ENCODE measurements at regions not wholly inside any gene's neighbourhood (a gene's known extent, or its start where the extent isn't known, plus 50 kb on each side); places are given as distances from the start of the nearest gene placed in this dataset.

GRCh38 chr7:94740509-94740908 is 84.6 kb upstream of the SGCE start:
- Mint-ChIP-seq H3K36me3 (ENCODE audit: unreplicated experiment) (no peaks in the 10 kb centered on the region), H3K27ac (ENCODE audit: unreplicated experiment) (no peak overlapping the region), H3K9me3 (ENCODE audit: unreplicated experiment) (no peaks in the 10 kb centered on the region), H3K4me3 (ENCODE audit: unreplicated experiment) (no peak overlapping the region), H3K27me3 (ENCODE audit: unreplicated experiment) (no peaks in the 10 kb centered on the region), H3K4me1 (ENCODE audit: unreplicated experiment) (no peaks in the 10 kb centered on the region)
- DNase-seq (ENCODE audit: extremely low spot score, unreplicated experiment), result no peak
- no peak for TF ChIP-seq CTCF (IDR thresholded peaks at IDR 0.05)

- H3K4me1 Mint-ChIP-seq (ENCODE audit: unreplicated experiment), result no peaks in the 10 kb centered on the region
- H3K4me3 Mint-ChIP-seq (ENCODE audit: unreplicated experiment), result no peak overlapping the region
- H3K27me3 Mint-ChIP-seq (ENCODE audit: unreplicated experiment), result no peaks in the 10 kb centered on the region
- TF ChIP-seq CTCF (IDR thresholded peaks at IDR 0.05), result no peak
- H3K27ac Mint-ChIP-seq (ENCODE audit: unreplicated experiment), result no peak overlapping the region
- H3K36me3 Mint-ChIP-seq (ENCODE audit: unreplicated experiment), result no peaks in the 10 kb centered on the region
- no peak for DNase-seq (ENCODE audit: extremely low spot score, unreplicated experiment)
- H3K9me3 Mint-ChIP-seq (ENCODE audit: unreplicated experiment), result no peaks in the 10 kb centered on the region
These were observed 85.2 kb upstream of the SGCE start for GRCh38 chr7:94741179-94741578.

GRCh38 chr7:94748376-94748775 is 92.4 kb upstream of the SGCE start:
- DNase-seq (ENCODE audit: extremely low spot score, unreplicated experiment), result no peak
- Mint-ChIP-seq H3K4me1 (ENCODE audit: unreplicated experiment) (no peaks in the 10 kb centered on the region), H3K4me3 (ENCODE audit: unreplicated experiment) (no peak overlapping the region), H3K27me3 (ENCODE audit: unreplicated experiment) (no peaks in the 10 kb centered on the region), H3K36me3 (ENCODE audit: unreplicated experiment) (no peaks in the 10 kb centered on the region), H3K27ac (ENCODE audit: unreplicated experiment) (no peak overlapping the region), H3K9me3 (ENCODE audit: unreplicated experiment) (peaks cover 11% of the 10 kb centered on the region)
- TF ChIP-seq CTCF (IDR thresholded peaks at IDR 0.05), result no peak

GRCh38 chr7:94760446-94761100 is 104.6 kb upstream of the SGCE start:
- H3K9me3 Mint-ChIP-seq (ENCODE audit: unreplicated experiment), result peaks cover 20% of the 10 kb centered on the region

GRCh38 chr7:94761451-94761850 is 105.5 kb upstream of the SGCE start:
- Mint-ChIP-seq H3K27me3 (ENCODE audit: unreplicated experiment) (no peaks in the 10 kb centered on the region), H3K27ac (ENCODE audit: unreplicated experiment) (no peak overlapping the region), H3K36me3 (ENCODE audit: unreplicated experiment) (no peaks in the 10 kb centered on the region), H3K4me1 (ENCODE audit: unreplicated experiment) (peaks cover 7% of the 10 kb centered on the region), H3K4me3 (ENCODE audit: unreplicated experiment) (no peak overlapping the region), H3K9me3 (ENCODE audit: unreplicated experiment) (peaks cover 12% of the 10 kb centered on the region)
- TF ChIP-seq CTCF (IDR thresholded peaks at IDR 0.05), result no peak
- no peak for DNase-seq (ENCODE audit: extremely low spot score, unreplicated experiment)

More at GRCh38 chr7:94760446-94761100, 104.6 kb upstream of the SGCE start:
- Mint-ChIP-seq H3K27ac (ENCODE audit: unreplicated experiment) (no peak overlapping the region), H3K27me3 (ENCODE audit: unreplicated experiment) (no peaks in the 10 kb centered on the region), H3K4me1 (ENCODE audit: unreplicated experiment) (peaks cover 7% of the 10 kb centered on the region), H3K36me3 (ENCODE audit: unreplicated experiment) (peaks cover 5% of the 10 kb centered on the region), H3K4me3 (ENCODE audit: unreplicated experiment) (no peak overlapping the region)
- DNase-seq (ENCODE audit: extremely low spot score, unreplicated experiment), result no peak
- TF ChIP-seq CTCF (IDR thresholded peaks at IDR 0.05), result no peak

Measured in osteocyte (in vitro differentiated cells).